Left ventricle myocardium superior (tissue), 1 donor: ENCODE measurements at regions not wholly inside any gene's neighbourhood (a gene's known extent, or its start where the extent isn't known, plus 50 kb on each side); places are given as distances from the start of the nearest gene placed in this dataset.
"Not testable (repeated sequence)": the region's sequence is repeated elsewhere in the genome, so short reads cannot be mapped to it uniquely, and the experiment has no call there.

Experiments used
- ATAC-seq: fragments of 200-7000 bp; cut with Tn5 transposase; one replicate; pipeline ENCODE4 v1.9.1; 2020; ENCODE audit warnings: mild to moderate bottlenecking, moderate library complexity
- DNase-seq: peaks from one replicate; pipeline ENCODE4 v3.0.0-alpha.2; 2020
- intact Hi-C: fragments of 100-400 bp; cut with micrococcal nuclease; formaldehyde crosslinking; loops from one replicate; pipeline ENCODE4 v1.11.0; 2022
- donor health status: DM: no; HTN: yes; CAD: no; lungs with severe emphysema.

DNA sequence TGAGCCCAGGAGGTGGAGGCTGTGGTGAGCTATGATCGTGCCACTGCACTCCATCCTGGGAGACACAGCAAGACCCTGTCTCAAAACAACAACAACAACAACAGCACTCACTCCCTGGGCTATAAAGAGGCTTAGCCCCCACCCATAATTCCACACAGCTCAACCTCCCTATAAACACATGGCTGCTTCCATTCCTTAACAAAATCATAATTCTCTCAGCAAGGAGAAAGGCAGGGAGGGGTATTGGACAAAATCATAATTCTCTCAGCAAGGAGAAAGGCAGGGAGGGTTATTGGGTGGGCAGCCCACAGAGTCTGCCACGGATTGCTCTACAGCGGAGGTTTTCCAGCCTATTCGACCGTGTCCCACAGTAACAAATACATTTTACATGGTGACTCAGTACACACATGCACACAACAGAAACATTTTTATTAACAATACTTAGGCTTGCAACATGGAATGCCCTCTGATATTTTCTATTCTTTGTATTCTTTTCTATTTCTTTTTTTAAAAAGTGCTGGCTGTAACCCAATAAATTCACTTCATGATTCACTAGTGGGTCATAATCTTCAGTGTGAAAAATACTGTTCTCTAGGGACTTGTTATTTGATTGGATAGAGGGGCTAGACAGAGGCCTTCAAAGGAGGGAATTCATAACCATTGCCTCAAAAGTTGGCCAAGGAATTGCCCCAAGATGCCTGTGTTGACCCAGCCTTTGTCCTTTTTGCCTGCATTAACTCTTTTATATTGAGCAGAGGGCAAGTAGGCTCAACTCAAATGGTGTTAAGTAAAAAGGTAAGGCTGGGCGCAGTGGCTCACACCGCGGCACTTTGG is 50.6 kb upstream of the ZMYND8 start:
- intact Hi-C loops: no loop called here
- DNase-seq: no peak
- ATAC-seq: no peak

DNA sequence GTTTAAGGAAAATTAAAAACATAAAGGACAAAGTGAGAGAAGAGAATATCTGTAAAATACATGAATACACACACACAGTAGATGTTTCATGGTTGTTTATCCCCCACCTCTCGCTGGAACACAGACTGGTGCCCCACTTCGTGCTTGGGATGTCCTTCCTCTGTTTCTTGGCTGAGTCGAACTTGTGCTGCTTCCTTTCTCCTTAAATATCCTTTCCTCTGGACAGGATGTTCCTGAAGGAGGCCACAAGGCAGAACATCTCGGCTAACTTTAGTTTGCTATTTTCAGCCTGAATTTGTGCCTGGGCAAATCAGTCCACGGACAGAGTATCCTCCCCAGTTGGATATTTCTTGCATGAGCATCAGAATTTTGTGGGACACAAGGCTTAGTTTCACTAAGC is 54.7 kb upstream of the ZMYND8 start:
- DNase-seq (no peak), ATAC-seq (peak; percentile 79)
- intact Hi-C loops: no loop called here

DNA sequence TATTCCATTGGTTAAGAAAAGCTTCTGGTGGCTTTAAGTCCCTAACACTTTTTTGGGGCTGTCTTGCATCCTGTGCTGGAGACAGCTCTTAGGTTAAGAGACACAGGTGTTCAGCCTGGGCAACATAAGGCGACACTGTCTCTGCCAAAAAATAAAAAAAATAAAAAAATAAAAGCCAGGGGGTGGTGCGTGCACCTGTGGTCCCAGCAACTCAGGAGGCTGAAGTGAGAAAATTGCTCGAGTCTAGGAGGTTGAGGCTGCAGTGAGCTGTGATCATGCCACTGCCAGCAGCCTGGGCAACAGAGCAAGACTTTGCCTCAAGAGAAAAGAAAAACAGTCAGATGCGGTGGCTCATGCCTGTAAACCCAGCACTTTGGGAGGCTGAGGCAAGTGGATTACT is 55.6 kb upstream of the ZMYND8 start:
- ATAC-seq (no peak), DNase-seq (no peak)
- intact Hi-C loops: no loop called here

DNA sequence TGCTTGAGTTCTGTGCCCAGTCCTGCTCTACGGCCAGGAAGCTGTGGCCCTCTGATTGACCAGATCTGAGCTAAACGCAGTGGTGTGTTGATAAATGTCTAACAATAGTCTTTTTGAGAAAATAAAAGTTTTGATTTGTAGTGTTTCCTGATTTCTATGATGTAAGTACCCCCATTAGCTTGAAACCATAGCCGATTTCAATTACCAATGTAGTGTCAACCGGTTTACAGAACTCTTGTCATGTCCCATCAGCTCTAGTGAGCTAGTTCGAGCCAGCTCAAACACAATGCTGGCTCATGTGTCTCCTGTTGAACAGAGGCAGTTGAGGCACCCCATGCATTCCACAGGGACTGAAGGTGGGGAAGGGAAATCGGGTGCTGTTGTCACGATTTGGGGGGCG is 56.7 kb upstream of the ZMYND8 start:
- ATAC-seq: no peak
- DNase-seq: no peak
- intact Hi-C loops: no loop called here

DNA sequence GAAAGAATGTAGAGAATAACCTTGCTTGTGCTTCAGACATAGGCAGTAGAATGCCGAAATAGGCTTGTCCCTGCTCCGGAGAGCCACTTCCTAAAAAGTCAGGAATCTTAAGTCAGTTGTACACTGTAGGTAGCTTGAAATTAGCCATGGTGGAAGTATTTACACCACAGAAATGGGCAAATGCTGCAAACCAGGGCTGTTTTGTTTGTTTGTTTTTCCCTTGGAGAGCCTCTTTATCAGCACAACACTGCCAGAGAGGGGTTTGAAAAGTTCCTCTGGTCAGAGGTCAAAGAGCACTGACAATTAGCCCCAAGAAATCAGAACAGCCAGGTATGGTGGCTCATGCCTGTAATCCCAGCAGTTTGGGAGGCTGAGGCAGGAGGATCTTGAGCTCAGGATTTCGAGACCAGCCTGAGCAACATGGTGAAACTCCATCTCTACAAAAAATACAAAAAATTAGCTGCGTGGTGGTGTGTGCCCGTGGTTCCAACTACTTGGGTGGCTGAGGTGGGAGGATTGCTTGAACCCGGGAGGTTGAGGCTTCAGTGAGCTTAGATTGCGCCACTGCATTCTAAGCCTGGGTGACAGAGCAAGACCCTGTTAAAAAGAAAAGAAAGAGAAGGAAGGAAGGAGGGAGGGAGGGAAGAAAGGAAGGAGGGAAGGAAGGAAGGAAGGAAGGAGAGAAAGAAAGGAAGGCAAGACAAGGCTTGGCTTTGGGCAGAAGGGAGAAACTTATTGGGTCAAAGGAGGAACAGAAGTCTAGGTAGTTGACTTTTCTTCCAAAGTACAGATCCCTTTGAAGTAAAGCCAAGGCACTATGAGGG is 61.0 kb upstream of the ZMYND8 start:
- no peak for ATAC-seq
- intact Hi-C loops: no loop called here

DNA sequence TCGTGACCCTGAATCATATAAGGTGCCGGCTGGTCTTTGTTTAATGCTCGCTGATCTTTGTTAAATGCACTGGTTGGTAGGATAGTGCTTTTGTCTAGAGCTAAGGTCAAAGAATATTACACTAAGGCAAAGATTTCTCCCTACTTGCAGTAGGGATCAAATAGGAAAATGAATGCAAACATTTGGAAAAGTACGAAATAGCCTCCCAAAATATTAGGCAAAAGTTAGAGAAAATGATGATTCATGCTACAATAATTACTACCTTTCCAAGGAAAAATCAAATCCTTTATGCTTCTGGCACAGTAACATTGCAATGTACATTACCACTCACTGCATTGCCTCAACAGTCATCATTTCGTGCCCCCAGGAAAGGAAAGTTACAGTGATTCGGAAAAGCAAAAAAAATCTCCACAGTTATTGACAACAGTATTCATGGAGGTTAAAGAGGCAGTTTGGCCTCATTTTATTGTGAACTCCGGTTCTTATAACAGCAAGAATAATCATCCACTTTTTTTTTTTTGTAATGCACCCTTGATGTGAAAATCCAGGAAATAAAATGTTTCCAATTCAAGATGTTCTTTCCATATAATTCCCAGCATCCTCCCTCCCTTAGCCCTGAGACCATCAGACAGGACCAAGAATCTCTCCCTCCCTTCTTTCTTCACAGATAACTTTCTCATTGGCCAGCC is 61.7 kb upstream of the ZMYND8 start:
- DNase-seq: no peak
- ATAC-seq: no peak
- intact Hi-C loops: no loop called here

More for the DNA sequence above, 61.0 kb upstream of the ZMYND8 start:
- DNase-seq: no peak

DNA sequence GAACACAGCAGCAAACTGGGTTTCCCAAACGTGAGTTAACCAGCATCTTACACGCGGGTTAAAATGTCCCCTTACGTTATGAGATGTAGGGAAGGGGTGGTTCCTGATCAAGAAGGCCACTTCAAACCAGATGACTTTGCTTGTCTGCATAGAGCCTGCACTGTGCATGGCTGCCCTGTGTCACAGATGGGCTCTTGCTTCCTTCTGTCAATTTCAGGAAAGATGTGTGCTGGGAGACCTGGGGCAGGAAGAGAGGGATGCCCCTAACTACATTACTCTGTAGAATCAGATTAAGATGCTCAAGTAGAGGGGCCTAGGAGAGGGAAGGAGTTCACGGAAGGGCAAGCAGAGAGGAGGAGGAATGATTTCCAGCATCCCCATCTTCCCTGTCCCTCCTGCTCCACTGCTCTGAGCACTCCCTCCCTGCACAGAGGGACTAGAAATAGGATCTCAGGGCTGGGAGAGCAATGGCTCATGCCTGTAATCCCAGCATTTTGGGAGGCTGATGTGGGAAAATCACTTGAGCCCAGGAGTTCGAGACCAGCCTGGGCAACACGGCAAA is 63.5 kb upstream of the ZMYND8 start:
- intact Hi-C loops: no loop called here
- ATAC-seq (no peak), DNase-seq (no peak)

DNA sequence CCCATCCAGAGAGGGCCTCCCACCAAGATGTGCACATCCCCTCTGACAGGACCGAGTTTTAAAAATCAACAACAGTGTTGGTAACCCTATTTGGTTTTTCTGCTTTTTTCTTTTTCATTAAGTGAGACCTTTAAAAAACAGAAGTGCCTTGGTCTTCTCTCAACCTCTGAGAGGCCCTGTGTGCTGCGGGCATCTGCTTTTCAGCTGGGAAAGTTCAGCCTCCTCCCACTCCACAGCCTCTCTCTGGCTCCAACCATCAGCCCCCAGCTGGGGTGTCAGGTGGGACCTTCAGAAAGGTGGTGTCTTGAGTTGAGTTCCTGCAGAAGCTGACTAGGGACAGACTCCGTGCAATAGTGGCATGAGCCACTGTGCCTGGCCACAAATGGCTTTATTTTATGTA is 64.6 kb upstream of the ZMYND8 start:
- ATAC-seq: no peak
- intact Hi-C loops: no loop called here
- no peak for DNase-seq

DNA sequence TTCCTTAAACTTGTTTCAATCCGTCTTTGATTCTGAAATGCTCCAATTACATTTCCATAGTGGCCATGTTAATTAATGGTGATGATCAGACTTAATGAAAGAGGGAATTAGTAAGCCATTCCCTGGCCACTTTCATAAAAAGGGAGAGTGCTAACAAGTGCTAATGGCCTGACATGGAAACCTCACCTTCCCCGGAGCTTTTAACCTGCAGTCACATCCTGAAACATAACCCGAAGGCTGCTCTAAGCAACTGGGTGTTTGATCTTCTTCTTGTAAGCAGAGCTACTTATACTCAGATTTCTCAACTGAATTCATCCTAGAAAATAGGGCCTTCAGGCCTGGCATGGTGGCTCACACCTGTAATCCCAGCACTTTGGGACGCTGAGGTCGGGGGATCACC is 67.1 kb upstream of the ZMYND8 start:
- ATAC-seq (no peak), DNase-seq (no peak)
- intact Hi-C loops: no loop called here

DNA sequence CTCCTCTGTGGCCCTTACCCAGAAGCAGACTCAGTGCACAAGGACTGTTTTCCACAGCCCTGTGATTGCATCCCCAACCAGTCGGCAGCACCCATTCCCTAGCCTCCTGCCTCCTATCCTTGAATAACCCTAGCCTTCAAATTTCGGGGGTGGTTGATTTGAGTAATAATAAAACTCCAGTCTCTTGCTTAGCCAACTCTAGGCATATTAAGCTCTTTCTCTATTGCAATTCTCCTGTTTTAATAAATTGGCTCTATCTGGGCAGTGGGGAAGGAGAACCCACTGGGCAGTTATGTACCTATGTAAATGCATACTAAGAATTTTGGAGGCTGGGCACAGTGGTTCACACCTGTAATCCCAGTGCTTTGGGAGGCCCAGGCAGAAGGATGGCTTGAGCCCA is 70.6 kb upstream of the ZMYND8 start:
- intact Hi-C loops: no loop called here
- DNase-seq (no peak), ATAC-seq (no peak)

DNA sequence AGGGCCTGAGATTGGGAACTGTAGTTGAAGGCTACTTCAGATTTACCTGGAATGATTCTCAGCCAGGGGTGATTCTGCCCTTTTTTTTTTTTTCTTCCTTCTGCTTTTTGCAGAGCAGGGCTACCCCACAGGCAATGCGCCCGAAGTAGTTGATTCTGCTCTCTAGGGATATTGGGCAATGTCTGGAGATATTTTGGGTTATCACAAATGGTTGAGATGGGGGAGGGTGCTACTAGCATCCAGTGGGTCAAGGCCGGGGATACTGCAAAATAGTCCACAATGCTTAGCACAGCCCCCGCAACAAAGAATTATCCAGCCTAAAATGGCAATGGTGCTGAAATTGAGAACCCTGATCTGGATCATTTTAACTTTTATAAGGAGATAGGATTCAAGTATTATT is 71.2 kb upstream of the ZMYND8 start:
- intact Hi-C loops: no loop called here
- DNase-seq (no peak), ATAC-seq (no peak)

DNA sequence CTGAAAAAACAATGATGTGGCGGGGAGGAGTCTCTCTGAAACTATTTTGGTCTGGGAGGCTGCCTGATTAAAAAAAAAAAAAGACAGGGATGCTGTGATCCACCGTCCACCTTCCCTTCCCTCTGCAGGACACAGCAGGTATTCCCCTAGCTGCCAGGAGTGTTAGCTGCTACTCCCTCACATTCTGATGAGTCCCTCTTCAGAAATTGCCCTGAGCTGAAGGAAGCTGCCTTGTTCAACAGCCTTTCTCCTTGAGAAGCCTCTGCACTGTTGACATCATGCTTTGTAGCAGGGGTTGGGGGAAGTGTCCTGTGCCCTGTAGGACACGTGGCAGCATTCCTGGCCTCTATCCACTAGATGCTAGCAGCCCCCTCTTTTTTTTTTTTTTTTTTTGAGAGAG is 71.7 kb upstream of the ZMYND8 start:
- ATAC-seq: no peak
- intact Hi-C loops: no loop called here

DNA sequence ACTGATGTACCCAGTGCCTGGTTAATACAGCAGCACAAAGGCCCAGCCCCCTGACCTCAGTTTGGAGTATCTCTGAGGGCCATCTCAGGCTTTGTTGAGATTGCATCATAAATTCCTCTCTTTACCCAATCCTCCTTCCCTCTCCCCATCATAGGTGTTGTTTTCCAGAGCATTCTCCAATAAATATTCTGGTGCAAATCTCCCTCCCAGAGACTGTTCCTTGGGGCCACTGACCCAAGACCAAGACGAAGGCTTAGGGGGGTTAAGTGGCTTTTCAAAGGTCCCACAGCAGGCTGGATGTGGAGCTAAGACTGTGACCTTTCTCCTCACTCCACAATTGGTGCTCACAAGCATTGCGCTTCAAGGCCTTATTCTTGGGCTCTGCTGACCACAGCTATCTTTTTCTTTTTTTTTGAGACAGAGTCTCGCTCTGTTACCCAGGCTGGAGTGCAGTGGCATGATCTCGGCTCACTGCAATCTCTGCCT is 72.4 kb upstream of the ZMYND8 start:
- ATAC-seq: no peak
- intact Hi-C loops: no loop called here
- DNase-seq: no peak

More for the DNA sequence above, 71.7 kb upstream of the ZMYND8 start:
- DNase-seq: no peak

DNA sequence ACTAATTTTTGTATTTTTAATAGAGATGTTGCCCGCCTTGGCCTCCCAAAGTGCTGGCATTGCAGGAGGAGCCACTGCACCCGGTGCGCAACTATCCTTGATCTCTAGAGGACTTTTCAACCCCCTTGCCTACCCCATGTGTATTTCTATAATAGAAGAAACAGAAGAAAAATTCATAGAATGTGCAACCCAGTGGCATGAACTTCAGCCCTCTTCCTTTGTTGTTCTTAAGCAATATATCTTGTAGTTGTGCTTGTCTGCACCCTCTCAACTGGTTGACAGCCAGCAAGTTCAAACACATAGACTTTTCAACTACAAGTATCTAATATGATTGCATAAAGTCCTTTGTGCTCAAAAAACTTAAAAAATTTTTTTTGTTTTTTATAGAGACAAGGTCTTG is 72.3 kb upstream of the NCOA3 start:
- intact Hi-C loops: no loop called here
- DNase-seq (no peak), ATAC-seq (no peak)

DNA sequence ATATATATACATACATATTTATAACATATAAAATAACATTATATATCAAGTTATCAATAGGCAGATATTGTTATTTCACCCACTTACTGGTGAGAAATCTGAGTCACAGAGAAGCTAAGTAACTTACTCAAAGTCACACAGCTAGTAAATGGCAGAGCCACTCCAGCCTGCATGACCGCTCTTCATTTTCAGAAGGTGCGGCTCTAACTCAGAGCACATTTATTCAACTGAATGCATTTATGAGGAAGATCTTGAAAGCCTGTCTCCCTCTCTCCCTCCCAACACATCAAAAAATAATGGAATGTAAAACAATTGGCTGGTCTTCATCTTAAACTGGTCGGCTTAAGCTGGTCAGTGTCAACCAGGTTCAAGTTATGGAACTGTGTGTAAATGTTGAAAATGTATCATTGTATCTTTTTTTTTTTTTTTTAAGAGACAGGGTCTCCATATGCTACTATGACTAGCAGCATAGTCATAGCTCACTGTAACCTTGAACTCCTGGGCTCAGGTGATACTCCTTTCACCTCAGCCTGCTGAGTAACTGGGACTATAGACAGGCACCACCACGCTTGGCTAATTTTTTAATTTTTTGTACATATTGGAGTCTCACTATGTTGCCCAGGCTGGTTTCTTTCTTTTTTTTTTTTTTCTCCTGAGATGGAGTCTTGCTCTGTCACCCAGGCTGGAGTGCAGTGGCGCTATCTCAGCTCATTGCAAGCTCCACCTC is 70.7 kb upstream of the NCOA3 start:
- intact Hi-C loops: no loop called here
- DNase-seq (no peak), ATAC-seq (no peak)

DNA sequence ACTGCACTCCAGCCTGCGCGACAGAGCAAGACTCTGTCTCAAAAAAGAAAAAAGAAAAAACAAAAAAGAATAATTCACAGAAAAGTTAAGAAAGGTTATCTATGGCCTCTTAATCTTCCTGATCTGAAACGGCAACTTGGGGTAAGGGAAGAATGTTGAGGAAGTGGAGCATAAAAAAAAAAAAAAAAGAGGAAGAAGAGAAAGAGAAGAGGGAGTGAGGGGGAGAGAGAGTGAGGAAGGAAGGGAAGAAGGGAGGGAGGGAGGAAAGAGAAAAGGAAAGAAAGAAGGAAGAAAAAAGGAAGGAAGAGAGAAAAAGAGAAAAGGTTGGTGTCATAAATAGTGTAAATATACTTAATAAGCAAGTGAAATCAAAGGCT is 68.9 kb upstream of the NCOA3 start:
- DNase-seq (no peak), ATAC-seq (no peak)
- intact Hi-C loops: no loop called here

DNA sequence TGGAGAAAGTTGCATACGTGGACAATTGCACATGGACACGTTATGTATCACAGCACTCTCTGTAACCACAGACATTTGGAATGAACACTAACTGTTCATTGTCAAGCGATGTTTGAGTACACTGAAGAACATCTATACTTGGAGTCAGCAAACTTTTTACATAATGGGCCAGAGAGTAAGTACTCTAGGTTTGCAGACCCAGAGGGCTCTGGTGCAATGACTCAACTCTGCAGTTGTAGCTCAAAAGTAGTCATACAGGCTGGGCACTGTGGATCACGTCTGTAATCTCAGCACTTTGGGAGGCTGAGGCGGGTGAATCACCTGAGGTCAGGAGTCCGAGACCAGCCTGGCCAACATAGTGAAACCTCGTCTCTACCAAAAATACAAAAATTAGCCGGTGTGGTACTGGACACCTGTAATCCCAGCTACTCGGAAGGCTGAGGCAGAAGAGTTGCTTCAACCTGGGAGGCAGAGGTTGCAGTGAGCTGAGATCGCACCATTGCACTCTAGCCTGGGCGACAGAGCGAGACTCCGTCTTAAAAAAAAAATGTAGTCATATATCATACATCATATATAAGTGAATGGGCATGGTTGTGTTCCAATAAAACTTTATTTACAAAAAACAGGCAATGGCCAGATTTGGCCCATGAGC is 67.4 kb upstream of the NCOA3 start:
- intact Hi-C loops, ATAC-seq: not testable (repeated sequence)

More for the DNA sequence above, 67.4 kb upstream of the NCOA3 start:
- not testable (repeated sequence) for DNase-seq
